Stimulated activated CD4-positive, alpha-beta T cell treated with anti-CD3 and anti-CD28 coated beads, Interleukin-12 subunit alpha, Interleukin-12 subunit beta, amount 100 ng/mL, for 48 hours (primary cell): ENCODE measurements at regions not wholly inside any gene's neighbourhood (a gene's known extent, or its start where the extent isn't known, plus 50 kb on each side); places are given as distances from the start of the nearest gene placed in this dataset.

Source experiments
- DNase-seq, 3 donors: peaks; one replicate each; pipeline ENCODE4 v3.0.0-alpha.2; 2020; ENCODE audit warnings: low read depth in 2 of 3, low spot score in 1 of 3

DNA sequence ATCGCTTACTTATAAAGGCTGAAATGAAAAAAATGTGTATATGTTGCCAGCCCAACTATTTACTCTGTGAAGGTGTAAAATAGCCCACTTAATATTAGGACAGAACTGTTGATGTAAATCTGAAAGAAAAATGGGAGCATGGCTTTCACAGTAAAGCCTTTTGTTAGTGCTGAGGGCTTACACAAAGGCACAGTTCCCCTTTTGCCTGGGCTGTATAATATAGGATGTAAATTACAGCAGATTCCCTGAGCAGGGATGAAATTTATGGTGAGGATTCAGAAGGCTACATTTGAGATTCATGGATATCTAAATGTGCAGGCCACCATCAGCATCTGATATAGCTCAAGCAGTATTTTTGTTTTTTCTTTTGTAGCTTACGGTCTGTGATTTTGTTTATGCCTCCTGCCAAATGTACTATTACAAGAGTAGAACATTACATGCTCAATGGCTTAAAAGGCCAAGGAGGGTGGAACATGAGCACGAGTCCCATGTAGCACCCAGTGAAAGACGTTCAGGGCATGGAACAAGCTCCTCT is 109.1 kb upstream of the ATP10A start:
- DNase-seq: no peak

DNA sequence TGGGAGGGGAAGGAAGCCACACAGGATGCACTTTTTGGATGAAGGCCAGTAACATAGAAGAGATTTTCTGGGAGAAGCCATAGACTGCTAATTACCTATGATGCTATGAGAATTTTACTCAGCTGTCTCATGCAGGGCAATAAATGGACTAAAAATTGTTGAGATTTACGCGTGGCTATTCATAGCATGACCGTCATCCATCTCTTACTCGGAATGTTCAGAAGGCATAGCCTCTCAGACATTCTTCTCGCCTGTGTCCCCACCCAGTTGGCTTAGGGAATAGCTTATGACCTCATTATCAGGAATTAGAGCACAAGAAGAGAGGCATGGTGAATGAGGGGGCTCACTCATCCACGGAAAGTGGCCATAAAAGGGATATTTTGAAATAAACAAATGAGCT is 107.9 kb upstream of the ATP10A start:
- DNase-seq: no peak

DNA sequence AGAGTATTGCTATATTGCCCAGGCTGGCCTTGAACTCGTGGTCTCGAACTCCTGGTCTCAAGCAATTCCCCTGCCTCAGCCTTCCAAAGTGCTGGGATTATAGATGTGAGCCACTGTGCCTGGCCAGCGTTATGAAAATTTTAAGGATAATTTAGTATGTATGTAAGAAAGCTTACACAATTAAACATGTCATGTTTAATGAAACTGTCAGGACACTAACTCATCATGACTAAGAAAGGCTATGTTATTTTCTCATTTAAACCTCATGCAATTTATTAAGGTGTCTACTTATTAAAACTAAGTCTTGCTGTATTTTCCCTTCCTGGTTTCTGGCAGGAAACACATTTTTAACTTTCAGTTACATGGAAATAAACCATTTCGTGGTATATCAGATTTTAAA is 106.8 kb upstream of the ATP10A start:
- no peak for DNase-seq

DNA sequence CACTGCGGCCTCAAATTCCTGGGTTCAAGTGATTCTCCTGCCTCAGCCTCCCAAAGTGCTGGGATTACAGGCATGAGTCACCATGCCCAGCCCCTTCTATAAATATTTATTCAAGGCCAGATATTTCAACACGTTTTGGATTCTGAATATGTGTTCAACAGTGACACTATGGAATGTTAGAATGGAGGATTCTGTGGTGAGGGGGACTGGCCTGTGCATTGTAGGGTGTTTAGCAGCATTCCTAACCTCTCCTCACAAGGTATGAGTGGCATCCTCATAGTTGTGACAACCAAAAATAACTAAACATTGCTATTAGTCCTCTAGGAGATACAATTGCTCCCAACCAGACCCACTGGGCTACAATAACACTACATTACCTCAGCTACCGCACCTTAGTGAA is 104.0 kb upstream of the ATP10A start:
- no peak for DNase-seq

DNA sequence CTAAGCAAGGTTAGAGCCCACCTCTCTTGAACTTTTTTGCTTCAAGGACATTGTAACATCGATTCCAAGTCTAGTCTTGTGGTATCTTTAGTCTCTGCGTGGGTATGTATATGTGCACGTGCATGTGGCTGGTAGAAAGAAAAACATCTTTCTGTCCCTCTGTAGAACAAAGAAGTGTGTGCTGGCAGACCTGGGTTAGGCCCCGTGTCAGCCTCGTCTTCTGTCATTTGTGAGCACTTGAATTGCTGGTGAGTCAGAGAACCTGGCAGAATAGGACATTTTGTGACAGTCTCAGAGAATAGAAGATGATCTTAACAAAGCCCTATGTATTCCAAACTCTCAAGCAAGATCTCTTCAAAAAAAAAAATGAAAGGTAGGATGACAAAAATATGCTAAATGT is 102.2 kb upstream of the ATP10A start:
- DNase-seq: no peak

DNA sequence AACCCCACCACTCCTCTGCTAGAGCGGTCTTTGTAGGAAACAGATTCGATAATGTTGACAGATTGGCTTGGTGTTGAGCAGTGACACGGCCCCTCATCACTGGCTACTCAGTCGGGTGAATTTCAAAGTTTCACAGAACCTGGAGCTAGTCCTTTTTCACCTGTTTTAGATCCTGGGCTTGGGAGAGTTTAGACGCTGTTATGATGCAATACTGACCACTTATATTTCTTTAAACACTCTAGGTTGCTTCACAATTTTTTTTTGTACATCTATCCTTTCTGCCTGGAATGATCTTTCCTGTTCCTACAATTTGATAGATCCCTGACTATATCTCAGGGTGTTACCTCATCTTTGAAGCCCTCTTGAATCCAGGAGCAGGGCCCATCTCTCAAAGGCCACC is 97.1 kb upstream of the ATP10A start:
- DNase-seq: no peak

DNA sequence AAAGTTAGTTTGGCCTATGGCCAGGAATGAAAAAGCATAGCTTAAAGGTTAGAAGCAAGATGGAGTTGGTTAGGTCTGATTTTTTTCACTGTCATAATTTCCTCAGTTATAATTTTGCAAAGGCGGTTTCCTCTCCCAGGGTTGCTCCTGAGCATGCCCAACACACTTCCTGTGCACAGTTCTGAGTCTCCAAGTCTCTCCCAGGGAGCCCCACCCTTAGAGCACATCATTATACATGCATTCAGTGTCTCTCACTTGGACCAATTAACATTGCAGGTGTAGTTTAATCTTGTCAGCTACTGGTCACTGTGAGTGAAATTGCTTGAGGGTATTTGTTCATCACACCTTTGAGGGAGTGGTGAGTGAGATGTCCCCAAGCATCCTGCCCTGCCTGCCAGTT is 96.0 kb upstream of the ATP10A start:
- no peak for DNase-seq

DNA sequence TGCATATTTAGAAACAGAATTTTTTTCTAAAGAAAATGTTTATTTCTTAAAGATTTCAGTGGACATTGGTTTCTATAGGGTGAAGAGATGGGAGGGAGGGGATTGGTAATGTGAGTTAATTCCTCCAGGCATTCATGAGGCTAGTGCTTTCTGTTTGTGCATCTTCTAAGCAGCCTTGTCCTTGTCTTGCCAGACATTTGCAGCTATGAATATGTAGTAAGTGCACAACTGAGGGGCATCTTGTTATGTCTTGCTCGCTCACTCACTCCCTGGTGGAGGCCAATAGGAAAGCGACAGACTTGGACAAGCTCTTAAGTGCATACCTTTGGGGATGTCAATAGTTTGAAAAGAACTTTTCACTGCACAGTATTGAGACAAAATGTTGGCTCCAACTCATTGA is 92.5 kb upstream of the ATP10A start:
- no peak for DNase-seq

DNA sequence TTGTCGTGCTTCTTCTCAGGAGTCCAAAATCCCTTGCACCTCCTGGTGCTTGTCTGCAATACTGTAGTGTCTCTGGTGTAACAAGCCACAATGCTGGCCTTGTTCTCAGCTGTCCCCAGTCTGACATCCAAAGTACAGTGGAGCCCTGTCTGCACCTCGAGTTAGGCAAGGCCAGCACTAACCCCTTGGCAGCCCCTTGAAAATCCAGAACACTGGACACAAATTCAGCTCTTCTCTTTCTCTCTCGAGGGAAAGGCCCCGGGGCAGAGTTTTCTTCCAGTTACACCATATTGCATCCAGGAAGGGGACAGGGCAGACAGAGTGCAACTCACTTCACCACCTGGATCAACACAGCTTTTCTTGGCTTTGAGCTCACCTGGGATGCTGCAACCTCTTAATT is 91.3 kb upstream of the ATP10A start:
- no peak for DNase-seq

DNA sequence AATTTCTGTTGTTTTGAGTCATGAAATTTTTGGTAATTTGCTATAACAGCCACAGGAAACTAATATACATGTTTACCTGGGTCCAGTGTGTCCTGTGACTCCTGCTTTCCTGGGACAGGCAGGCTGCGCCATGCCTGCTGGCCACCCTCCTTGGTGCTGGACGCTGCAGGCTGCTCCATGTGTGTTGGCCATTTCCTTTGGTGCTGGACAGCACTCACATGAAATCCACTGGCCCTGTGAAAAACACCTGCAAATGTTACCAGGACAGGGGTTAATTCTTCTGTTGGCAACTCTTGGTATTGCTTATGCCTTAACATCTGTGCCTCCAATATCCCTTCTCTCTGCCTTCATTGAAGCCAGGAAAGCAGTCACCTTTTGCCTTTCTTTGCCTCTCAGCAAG is 86.9 kb upstream of the ATP10A start:
- no peak for DNase-seq

DNA sequence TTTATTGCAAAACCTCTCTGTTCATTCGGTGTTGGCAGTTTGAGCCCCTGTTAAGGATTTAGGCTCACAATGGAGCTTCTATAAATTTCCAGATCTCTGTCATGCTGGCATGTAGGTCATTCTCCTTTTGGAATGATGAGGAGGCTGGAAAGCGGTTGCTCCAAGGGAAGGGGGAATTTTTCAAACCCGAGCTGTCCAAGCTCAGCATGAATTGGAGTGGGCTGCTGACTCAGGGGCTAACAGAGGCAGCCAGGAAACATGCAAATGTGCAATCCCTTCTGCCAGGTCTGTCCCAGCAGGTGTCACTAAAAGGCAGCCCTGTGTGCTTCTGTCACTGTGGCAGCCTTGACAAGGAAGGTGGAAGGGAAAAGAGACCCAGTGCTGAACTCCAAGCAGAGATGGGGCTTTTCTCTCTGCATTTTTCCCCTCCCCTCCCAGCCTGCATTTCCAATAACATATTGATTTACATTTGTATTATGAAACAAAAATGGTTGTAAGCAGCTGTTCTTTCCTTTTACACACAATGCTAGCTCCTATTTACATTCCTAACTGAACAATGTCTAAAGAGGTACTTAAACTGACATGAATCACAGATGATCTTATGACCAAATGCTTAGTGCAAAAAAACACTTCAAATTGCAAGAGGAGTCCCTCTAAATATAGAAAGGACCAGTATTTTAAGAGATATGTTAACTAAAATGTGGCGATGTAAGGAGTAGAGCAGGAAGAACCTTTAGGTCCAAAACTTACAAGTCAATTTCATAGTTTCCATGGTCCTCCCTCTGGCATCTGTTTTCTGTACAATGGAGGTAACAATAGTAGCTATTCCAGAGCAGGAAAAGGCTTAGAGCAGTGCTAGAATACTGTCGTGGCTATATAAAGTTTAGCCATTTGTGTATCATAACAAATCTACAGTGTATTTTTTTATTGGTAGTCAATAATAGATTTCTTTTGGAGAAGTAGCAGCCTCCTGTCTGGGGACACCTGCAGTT is 84.5 kb upstream of the ATP10A start:
- no peak for DNase-seq

DNA sequence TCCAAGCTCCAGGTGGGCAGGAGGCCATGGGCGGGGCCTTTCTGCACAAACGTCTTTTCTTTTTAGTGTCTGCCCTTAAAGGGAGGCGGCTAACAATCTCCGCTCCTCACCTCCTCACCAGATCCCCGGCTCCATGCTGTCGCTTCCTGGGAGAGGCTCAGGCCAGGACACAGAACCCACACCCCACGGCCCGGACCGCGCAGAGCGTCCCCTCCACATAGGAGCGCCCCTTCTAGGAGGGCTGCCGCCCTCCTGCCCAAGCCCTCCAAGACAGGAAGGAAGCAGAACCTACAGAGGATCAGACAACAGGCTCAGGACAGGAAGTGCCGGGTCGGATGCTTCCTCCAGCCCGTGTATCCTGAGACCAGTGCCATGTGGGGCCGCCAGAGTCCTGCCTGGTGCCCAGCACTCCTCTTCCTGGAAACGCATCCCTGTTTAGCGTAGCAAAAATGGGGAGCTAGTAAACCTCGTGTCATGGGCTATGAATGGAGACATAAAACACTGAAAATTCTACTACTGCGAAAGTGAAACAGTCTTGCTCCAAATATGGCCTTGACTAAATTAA is 83.2 kb upstream of the ATP10A start:
- no peak for DNase-seq

DNA sequence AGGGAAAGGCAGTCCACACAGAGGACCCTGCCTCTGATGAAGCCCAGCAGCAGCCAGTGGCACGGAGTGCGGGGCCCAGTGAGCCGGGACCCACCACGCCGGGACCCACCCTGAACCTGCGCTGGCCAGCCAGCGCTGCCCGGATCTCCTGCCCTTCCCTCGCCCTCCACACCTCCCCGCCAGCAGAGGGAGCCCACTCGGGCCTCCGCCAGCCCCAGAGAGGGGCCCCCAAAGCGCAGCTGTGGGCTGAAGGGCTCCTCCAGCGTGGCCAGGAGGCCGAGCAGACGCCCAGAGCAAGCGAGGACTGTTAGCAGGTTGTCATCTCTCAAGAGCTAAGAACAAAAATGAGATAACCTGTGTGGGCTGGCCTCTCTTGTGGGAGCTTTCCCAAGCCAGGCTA is 81.3 kb upstream of the ATP10A start:
- no peak for DNase-seq

DNA sequence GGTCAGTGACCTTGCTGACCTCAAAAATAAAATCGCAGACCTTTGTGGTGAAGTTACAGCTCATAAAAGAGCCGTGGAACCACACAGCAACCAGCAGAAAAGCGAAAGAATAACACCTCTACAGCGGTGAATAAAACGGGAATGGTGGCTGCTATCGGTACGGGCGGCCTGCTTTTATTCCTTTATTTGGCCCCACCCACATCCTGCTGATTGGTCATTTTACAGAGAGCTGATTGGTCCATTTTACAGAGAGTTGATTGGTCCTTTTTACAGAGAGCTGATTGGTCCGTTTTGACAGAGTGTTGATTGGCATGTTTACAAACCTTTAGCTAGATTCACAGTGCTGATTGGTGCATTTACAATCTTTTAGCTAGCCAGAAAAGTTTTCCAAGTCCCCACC is 80.7 kb upstream of the ATP10A start:
- no peak for DNase-seq

DNA sequence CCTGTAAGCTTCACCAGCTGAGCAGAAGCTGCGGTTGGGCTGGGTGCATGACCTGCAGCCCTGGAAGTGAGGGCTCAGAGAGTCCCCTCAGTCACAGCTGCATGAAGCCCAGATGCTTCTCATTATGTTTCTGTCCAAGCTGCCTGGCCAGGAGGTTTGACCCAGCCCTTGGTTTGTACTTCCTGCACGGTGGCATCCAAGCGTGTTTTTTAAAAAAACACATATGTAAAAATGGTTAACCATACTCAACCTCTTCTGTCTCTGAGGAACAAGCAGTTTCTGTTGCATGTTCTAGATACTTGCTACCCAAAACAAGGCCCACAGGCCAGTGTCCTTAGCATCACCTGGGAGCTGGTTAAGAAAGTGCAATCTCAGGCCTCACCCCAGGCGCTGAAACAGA is 76.0 kb upstream of the ATP10A start:
- DNase-seq: no peak

DNA sequence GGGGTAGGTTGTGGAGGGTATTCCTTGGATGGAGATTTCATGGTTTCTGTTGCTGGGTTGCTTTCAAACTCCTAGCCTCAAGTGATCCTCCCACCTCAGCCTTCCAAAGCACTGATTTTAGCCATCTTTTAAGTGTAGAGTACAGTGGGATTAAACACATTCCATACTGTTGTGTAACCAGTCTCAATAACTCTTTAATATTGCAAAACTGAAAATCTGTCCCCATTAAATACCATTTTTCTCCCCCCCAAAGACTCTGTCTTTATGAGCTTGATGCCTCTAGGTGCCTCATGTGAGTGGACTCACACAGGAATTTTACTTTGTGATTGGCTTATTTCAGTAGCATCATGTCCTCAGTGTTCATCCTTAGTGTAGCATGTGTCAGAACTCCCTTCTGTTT is 74.7 kb upstream of the ATP10A start:
- no peak for DNase-seq

DNA sequence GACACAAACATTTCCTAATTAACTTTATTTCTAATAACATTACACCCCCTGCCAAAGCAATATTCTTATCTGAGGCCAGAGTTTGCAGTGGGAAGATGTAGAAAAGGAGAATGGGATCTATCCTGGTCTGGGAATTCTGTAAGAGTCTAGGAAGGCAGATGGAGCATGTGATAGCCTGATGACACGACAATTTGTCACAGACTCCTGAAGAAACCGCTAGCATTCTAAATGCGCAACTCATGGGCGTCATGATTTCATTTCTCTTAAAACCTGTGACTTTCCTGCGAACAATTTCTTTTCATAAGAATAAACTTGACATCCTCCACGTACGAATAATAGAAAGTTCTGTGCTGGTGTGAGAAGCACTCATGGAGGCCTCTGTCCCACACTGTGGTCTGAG is 72.9 kb upstream of the ATP10A start:
- DNase-seq: no peak

DNA sequence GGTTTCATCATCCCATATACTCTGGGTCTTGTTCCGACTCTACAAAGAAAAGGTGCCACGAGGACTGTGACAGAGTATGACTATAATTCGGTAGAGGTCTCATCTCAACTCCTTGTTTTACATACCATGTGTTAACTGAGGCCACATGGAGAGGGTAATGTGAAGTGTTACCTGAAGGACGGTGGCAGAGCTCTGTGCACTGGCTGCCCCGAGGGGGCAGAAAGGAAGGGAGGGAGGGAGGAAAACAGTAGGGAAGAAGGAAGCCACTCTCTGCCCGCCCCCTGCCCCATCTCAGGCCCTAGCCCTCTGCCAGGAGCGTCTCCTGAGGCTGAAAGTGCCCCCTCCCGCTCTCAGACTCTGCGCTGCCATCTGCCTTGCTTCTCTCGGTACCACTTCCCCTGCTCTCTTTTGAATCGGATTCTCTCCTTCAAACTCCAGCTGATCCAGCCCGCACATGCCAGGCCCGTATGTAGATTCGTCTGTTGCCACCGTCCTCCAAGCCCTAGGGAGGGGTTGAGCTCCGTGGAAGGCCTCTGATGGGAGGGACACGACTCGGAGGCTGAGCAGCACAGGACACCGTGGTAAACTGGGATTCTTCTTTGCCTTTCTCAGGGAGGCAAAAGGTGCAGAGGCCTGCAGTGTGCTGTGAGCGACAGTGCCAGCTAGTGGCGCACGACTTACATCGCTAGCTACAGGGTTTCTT is 70.5 kb upstream of the ATP10A start:
- DNase-seq: peak; percentile 37 to 64 (median 47)

DNA sequence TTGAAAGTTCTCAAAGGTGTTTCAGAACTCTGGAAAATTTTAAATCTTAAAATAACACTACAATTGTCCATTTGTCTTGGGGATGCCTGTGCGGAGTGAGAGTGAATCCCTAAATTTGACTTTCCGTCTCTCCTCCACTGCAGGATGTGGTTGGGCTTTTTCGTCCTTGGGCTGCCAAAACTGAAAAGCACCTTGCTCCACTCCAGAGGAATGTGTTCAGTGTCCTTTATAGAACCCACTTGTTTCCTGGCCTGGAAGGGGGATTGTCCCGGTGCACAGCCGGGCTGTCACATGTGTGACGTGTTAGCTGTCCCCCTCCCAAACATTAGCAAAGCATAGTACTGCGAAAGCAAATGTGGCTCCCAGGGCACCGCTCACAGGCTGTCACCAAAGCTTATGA is 69.6 kb upstream of the ATP10A start:
- no peak for DNase-seq

DNA sequence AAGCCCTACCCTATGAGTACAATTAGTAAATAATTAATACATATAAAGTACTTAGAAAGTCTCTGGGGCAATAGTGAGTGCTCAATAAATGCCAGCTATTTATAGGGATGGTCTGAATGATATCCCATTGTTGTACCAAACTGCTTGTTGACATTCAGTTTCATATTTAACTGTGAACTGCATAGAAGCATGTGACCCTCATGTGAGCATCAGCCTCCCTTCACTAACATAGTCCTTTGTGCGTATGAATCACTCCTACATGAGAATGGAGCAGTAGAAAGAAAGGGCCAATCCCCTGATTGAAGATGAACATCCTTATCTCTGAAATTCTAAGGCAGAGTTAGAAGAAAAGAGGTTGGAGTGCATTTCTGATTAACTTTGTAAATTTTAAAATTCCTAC is 68.7 kb upstream of the ATP10A start:
- DNase-seq: no peak

DNA sequence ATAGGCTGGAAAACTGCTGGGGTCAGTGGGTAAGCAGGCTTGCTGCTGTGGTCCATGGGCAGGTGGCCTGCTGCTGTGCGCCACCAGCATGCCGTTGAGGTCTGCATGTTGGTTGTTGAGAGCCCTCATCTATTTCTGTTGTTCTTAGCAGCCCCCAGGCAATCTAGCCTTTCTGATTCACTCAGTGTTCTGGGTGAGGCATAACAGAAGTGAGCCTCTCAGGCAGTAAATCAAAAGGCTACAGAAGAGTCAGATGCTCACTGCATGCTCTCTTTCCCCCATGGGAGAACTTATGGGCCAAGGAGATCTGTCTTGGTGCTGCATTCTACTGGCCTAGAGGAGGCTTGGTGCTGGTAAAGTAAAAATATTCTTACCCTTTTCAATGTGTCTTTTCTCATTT is 67.8 kb upstream of the ATP10A start:
- DNase-seq: no peak
